IMR-90 (cell line): ENCODE measurements at regions not wholly inside any gene's neighbourhood (a gene's known extent, or its start where the extent isn't known, plus 50 kb on each side); places are given as distances from the start of the nearest gene placed in this dataset.

Experiments
- ATAC-seq: fragments of 200-7000 bp; cut with Tn5 transposase; 2 replicates; pipeline ENCODE4 v1.9.1; 2020; ENCODE audit warnings: low read depth, mild to moderate bottlenecking, moderate library complexity
- BruUV-seq: library from RNA; stranded (reverse); fragments of 400-500 nt; replicated peaks from 2 replicates; lab custom pipeline; 2021; lab: Mats Ljungman, UMichigan
- CTCF ChIA-PET: fragments of 300-600 bp; formaldehyde crosslinking; extraction: SDS; loops from one replicate; lab custom pipeline; 2021; ENCODE audit warnings: antibody characterized with exemption; lab: Yijun Ruan, JAX
- POLR2A ChIA-PET: fragments of 300-600 bp; sonication (Branson Sonifier 250); formaldehyde crosslinking; loops from one replicate; lab custom pipeline; 2022; ENCODE audit warnings: antibody characterized with exemption; ENCODE audit not compliant: unreplicated experiment; lab: Charles Lee
- DNase-seq: peaks from one replicate; pipeline ENCODE4 v3.0.0; 2013
- H2AFZ ChIP-seq: replicated peaks from 2 replicates; pipeline ENCODE3; 2013; ENCODE audit warnings: low read length, mild to moderate bottlenecking; ENCODE audit not compliant: poor library complexity
- H2AK5ac ChIP-seq: 2 replicates; pipeline ENCODE4 v1.6.1; 2013; ENCODE audit warnings: low read depth, low read length, inconsistent platforms
- H2AK9ac ChIP-seq: replicated peaks from 2 replicates; pipeline ENCODE3; 2013; ENCODE audit warnings: mild to moderate bottlenecking, low read depth, low read length, moderate library complexity; ENCODE audit not compliant: poor library complexity
- H2BK120ac ChIP-seq: 2 replicates; pipeline ENCODE4 v1.6.1; 2013; ENCODE audit warnings: low read depth, low read length, inconsistent platforms
- H2BK15ac ChIP-seq: 3 replicates; pipeline ENCODE4 v1.6.1; 2013; ENCODE audit warnings: low read depth, low read length, inconsistent platforms
- H2BK20ac ChIP-seq: 2 replicates; pipeline ENCODE4 v1.6.1; 2013; ENCODE audit warnings: low read depth, mild to moderate bottlenecking, inconsistent platforms, low read length, moderate library complexity
- H2BK5ac ChIP-seq: 2 replicates; pipeline ENCODE4 v1.6.1; 2013; ENCODE audit warnings: mild to moderate bottlenecking, low read depth, low read length, inconsistent platforms; ENCODE audit not compliant: poor library complexity, severe bottlenecking
- H3K14ac ChIP-seq: replicated peaks from 2 replicates; pipeline ENCODE4 v1.6.1; 2013; ENCODE audit warnings: low read depth, low read length, inconsistent platforms
- H3K18ac ChIP-seq: 2 replicates; pipeline ENCODE4 v1.6.1; 2013; ENCODE audit warnings: low read depth, low read length, control low read depth
- H3K23ac ChIP-seq: 2 replicates; pipeline ENCODE4 v1.6.1; 2013; ENCODE audit warnings: low read depth, low read length, inconsistent platforms
- H3K27ac ChIP-seq: 2 replicates; pipeline ENCODE4 v1.5.1; 2013; ENCODE audit warnings: mild to moderate bottlenecking, control low read depth, low read length; ENCODE audit not compliant: insufficient read depth
- H3K27me3 ChIP-seq: 2 replicates; pipeline ENCODE4 v1.6.1; 2013; ENCODE audit warnings: low read length; ENCODE audit not compliant: control insufficient read depth, insufficient read depth
- H3K36me3 ChIP-seq: 2 replicates; pipeline ENCODE4 v1.6.1; 2013; ENCODE audit warnings: low read length, mixed read lengths; ENCODE audit not compliant: control insufficient read depth, insufficient read depth
- H3K4ac ChIP-seq: 2 replicates; pipeline ENCODE4 v1.6.1; 2013; ENCODE audit warnings: low read depth, low read length, inconsistent platforms
- H3K4me1 ChIP-seq: 2 replicates; pipeline ENCODE4 v1.6.1; 2013; ENCODE audit warnings: low read length, mixed read lengths; ENCODE audit not compliant: control insufficient read depth, insufficient read depth
- H3K4me2 ChIP-seq: 2 replicates; pipeline ENCODE4 v1.6.1; 2013; ENCODE audit warnings: low read depth, mild to moderate bottlenecking, control low read depth, low read length, moderate library complexity
- H3K4me3 ChIP-seq: 2 replicates; pipeline ENCODE4 v1.5.1; 2013; ENCODE audit warnings: low read depth, mild to moderate bottlenecking, control low read depth, low read length, moderate library complexity; ENCODE audit not compliant: insufficient read depth
- H3K56ac ChIP-seq: 2 replicates; pipeline ENCODE4 v1.6.1; 2013; ENCODE audit warnings: low read length, inconsistent platforms; ENCODE audit not compliant: insufficient read depth; ENCODE audit errors: extremely low read depth
- H3K79me1 ChIP-seq, 2 experiments: 2 replicates each; pipeline ENCODE4 v1.6.1; 2013; ENCODE audit warnings: low read length in 2 of 2, inconsistent platforms in 1 of 2, low read depth in 1 of 2
- H3K9ac ChIP-seq: 2 replicates; pipeline ENCODE4 v1.6.1; 2013; ENCODE audit warnings: low read depth, low read length, control low read depth
- H3K9me1 ChIP-seq: 2 replicates; pipeline ENCODE4 v1.6.1; 2013; ENCODE audit warnings: low read length, inconsistent platforms; ENCODE audit not compliant: insufficient read depth
- H3K9me3 ChIP-seq: 2 replicates; pipeline ENCODE4 v1.6.1; 2013; ENCODE audit warnings: low read length; ENCODE audit not compliant: control insufficient read depth, insufficient read depth
- H4K20me1 ChIP-seq: 2 replicates; pipeline ENCODE4 v1.6.1; 2013; ENCODE audit warnings: low read length, inconsistent platforms; ENCODE audit not compliant: insufficient read depth
- H4K5ac ChIP-seq: 2 replicates; pipeline ENCODE4 v1.6.1; 2013; ENCODE audit warnings: mild to moderate bottlenecking, low read depth, low read length, control low read depth
- H4K8ac ChIP-seq, 2 experiments: 2 replicates each; pipeline ENCODE4 v1.6.1; 2013; ENCODE audit warnings: low read depth in 2 of 2, low read length in 2 of 2, control low read depth in 1 of 2, inconsistent platforms in 1 of 2
- H4K91ac ChIP-seq: 2 replicates; pipeline ENCODE4 v1.6.1; 2013; ENCODE audit warnings: low read depth, low read length, inconsistent platforms; ENCODE audit not compliant: insufficient read depth
- BHLHE40 ChIP-seq: fragments of 150-350 bp; IDR thresholded peaks from 2 replicates; pipeline ENCODE4 v1.6.1; 2016; ENCODE audit warnings: mild to moderate bottlenecking, low read depth, low read length
- CHD1 ChIP-seq: IDR thresholded peaks from 2 replicates; pipeline ENCODE4 v1.6.1; 2012; ENCODE audit warnings: low read depth, low read length, improper control_type of control experiment
- MXI1 ChIP-seq: IDR thresholded peaks from 2 replicates; pipeline ENCODE4 v1.6.1; 2012; ENCODE audit warnings: low read depth, mild to moderate bottlenecking, low read length, moderate library complexity, borderline replicate concordance
- NFE2L2 ChIP-seq: fragments of 150-350 bp; IDR thresholded peaks from 2 replicates; pipeline ENCODE4 v1.6.1; 2016; ENCODE audit warnings: low read depth, mild to moderate bottlenecking, low read length
- POLR2A ChIP-seq: IDR thresholded peaks from 2 replicates; pipeline ENCODE4 v1.6.1; 2012; ENCODE audit warnings: mild to moderate bottlenecking, low read depth, low read length
- RCOR1 ChIP-seq: IDR thresholded peaks from 2 replicates; pipeline ENCODE4 v1.6.1; 2012; ENCODE audit warnings: mild to moderate bottlenecking, low read length, improper control_type of control experiment; ENCODE audit not compliant: insufficient replicate concordance
- SMC3 ChIP-seq: fragments of 150-350 bp; IDR thresholded peaks from 2 replicates; pipeline ENCODE4 v1.6.1; 2016; ENCODE audit warnings: low read depth, mild to moderate bottlenecking, antibody characterized with exemption, low read length, moderate library complexity
- WGBS, 2 experiments: methylation state at CpG; one replicate each; pipeline versions ENCODE4 v1.1.5 to v1.1.7; 2013; ENCODE audit warnings: missing lambda C conversion rate in 2 of 2; ENCODE audit not compliant: insufficient read length in 1 of 2; ENCODE audit errors: extremely low coverage in 2 of 2; 5-methylcytosine and 5-hydroxymethylcytosine counted together
- dilution Hi-C: fragments of 300-500 bp; cut with HindIII; formaldehyde crosslinking; loops from one replicate; pipeline ENCODE4 v1.14.3; 2018; ENCODE audit warnings: low sequenced_read_pairs; ENCODE audit not compliant: unreplicated experiment
- in situ Hi-C: fragments of 300-500 bp; cut with MboI; formaldehyde crosslinking; loops from 3 replicates; pipeline ENCODE4 v1.14.3; 2019; ENCODE audit warnings: low sequenced_read_pairs, inconsistent platforms, mixed read lengths
- intact Hi-C: fragments of 100-400 bp; cut with micrococcal nuclease; formaldehyde crosslinking; loops from 2 replicates; pipeline ENCODE4 v1.10.0; 2022
- TF ChIP-seq, protein P1 (sequence below): conservative IDR thresholded peaks from 2 replicates; pipeline ENCODE4 v1.5.1; 2012; ENCODE audit warnings: mild to moderate bottlenecking, low read depth, low read length, improper control_type of control experiment

DNA sequence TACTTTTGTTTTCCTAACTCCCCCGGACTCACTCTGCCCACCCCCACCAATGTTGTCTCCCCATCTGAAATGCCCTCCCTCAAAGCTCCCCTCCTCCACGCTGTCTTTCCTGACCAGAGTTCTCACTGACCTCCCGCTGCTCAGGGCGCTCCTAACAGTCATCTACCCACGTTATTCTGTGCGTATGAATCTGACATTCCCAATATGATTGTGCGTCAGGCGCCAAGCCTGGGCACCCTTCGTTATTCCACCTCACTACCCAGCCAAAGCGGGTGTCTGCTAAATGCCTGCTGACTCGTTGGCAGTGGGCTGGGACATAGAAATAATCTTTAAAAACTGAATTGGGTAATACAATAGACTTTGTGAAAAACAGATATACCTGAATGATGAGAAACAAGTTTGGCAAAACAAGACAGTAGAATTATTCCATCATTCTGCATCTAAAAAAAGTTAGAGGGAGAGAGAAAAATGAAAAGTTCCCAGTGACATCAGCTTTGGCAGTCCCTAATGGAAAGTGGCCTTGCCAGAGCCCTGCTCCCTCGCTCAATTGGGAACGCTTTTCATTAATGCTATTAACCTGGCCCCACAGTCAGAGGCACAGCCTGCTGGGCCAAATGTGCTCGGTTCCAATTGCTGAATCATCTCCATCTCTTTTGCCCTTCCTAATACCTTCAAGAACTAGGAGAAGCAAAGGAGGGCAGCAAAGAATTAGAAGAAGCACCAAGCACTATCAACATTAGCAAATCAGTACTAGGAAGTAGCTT is 74.0 kb upstream of the PLXNC1 start:
- Histone ChIP-seq H3K4me3 (no peak overlapping the region), H3K4me1 (peaks cover 4% of the 10 kb centered on the region; the same call in 1 of the 2 replicates), H3K18ac (no peak overlapping the region; the same call in 1 of the 2 replicates), H3K36me3 (no peaks in the 10 kb centered on the region), H3K79me1 (no peaks in the 10 kb centered on the region), H3K4ac (peak overlapping the region; percentile 71; the same call in 1 of the 2 replicates), H3K14ac (peak overlapping the region; percentile 40), H4K20me1 (no peaks in the 10 kb centered on the region), H3K27me3 (no peaks in the 10 kb centered on the region), H3K9me3 (no peaks in the 10 kb centered on the region), H3K4me2 (no peak overlapping the region), H2AFZ (peak overlapping the region; percentile 9), H2BK5ac (no peak overlapping the region), H3K9ac (no peak overlapping the region), H4K8ac (peak overlapping the region; percentile 24 to 59; a peak in 2 of 4 replicates), H3K9me1 (0 out of 2 replicates have a peak, but pooled peaks cover 5% of the 10 kb centered on the region), H3K27ac (no peak overlapping the region), H4K5ac (peak overlapping the region; percentile 33; the same call in 1 of the 2 replicates), H2BK15ac (peak overlapping the region; percentile 35; the same call in 2 of the 3 replicates), H3K23ac (peak overlapping the region; percentile 24; the same call in 1 of the 2 replicates), H2AK5ac (peak overlapping the region; percentile 79), H2BK120ac (peak overlapping the region; percentile 72), H2AK9ac (no peak overlapping the region), H2BK20ac (peak overlapping the region; percentile 75; the same call in 1 of the 2 replicates), H4K91ac (no peak overlapping the region; the same call in 1 of the 2 replicates), H3K56ac (no peak overlapping the region)
- no peak for ATAC-seq
- TF ChIP-seq CHD1 (no peak), BHLHE40 (no peak), POLR2A (no peak), NFE2L2 (no peak), RCOR1 (no peak), MXI1 (no peak), SMC3 (no peak)
- TF ChIP-seq, protein P1, sequence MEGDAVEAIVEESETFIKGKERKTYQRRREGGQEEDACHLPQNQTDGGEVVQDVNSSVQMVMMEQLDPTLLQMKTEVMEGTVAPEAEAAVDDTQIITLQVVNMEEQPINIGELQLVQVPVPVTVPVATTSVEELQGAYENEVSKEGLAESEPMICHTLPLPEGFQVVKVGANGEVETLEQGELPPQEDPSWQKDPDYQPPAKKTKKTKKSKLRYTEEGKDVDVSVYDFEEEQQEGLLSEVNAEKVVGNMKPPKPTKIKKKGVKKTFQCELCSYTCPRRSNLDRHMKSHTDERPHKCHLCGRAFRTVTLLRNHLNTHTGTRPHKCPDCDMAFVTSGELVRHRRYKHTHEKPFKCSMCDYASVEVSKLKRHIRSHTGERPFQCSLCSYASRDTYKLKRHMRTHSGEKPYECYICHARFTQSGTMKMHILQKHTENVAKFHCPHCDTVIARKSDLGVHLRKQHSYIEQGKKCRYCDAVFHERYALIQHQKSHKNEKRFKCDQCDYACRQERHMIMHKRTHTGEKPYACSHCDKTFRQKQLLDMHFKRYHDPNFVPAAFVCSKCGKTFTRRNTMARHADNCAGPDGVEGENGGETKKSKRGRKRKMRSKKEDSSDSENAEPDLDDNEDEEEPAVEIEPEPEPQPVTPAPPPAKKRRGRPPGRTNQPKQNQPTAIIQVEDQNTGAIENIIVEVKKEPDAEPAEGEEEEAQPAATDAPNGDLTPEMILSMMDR = no peak
- WGBS, 2 experiments = 89% methylated on average over 6 of the region's 14 CpGs; no CpG with 5 or more reads in 1 of the 2 experiments
- dilution Hi-C loops = no loop called here
- POLR2A ChIA-PET = no interaction called here
- in situ Hi-C loops = no loop called here
- intact Hi-C loops = no loop called here
- CTCF ChIA-PET = interaction anchor here (0.6 to 2.1 kb wide), 8 partner anchors 9 to 499 kb away, joined by 3 to 28 read pairs (median 5); no protein-coding TSS in a partner anchor
- BruUV-seq = no TSS peak
- DNase-seq = no peak
